A549 (cell line): ENCODE measurements at regions not wholly inside any gene's neighbourhood (a gene's known extent, or its start where the extent isn't known, plus 50 kb on each side); places are given as distances from the start of the nearest gene placed in this dataset.

Experiments
- CEBPB ChIP-seq, 2 experiments: fragments of >200 bp in 1 of 2; sonication (Bioruptor Twin) in 1 of 2; formaldehyde crosslinking in 1 of 2; IDR thresholded peaks; 2 replicates each; pipeline ENCODE4 v1.6.1; 2012 to 2016
- CHD2 ChIP-seq: fragments of 150-350 bp; IDR thresholded peaks from 2 replicates; pipeline ENCODE4 v1.6.1; 2014; ENCODE audit warnings: low read length; ENCODE audit not compliant: partially characterized antibody
- EHMT2 ChIP-seq: fragments of 200-600 bp; sonication (generic); IDR thresholded peaks from 2 replicates; pipeline ENCODE4 v1.6.1; 2016; ENCODE audit warnings: antibody characterized with exemption, low read depth, mild to moderate bottlenecking, moderate library complexity
- MAZ ChIP-seq: fragments of 150-350 bp; IDR thresholded peaks from 2 replicates; pipeline ENCODE4 v1.6.1; 2014; ENCODE audit warnings: antibody characterized with exemption, low read depth, low read length, borderline replicate concordance
- POLR2A ChIP-seq: IDR thresholded peaks from 2 replicates; pipeline ENCODE4 v1.6.1; 2012; ENCODE audit warnings: mild to moderate bottlenecking, low read length
- RARB ChIP-seq: fragments of 250-450 bp; sonication (Bioruptor Pico); IDR thresholded peaks from 2 replicates; pipeline ENCODE4 v1.8.0; 2021; ENCODE audit warnings: mild to moderate bottlenecking, moderate library complexity
- SREBF2 ChIP-seq: fragments of 450-650 bp; IDR thresholded peaks from 2 replicates; pipeline ENCODE4 v1.6.1; 2014; ENCODE audit warnings: mild to moderate bottlenecking, moderate library complexity
- TF ChIP-seq, protein P1 (sequence below): fragments of >200 bp; sonication (Bioruptor Twin); formaldehyde crosslinking; IDR thresholded peaks from 3 replicates; pipeline ENCODE4 v1.5.1; 2016
- TF ChIP-seq, protein P2 (sequence below): IDR thresholded peaks from 2 replicates; pipeline ENCODE4 v1.6.1; 2012

DNA sequence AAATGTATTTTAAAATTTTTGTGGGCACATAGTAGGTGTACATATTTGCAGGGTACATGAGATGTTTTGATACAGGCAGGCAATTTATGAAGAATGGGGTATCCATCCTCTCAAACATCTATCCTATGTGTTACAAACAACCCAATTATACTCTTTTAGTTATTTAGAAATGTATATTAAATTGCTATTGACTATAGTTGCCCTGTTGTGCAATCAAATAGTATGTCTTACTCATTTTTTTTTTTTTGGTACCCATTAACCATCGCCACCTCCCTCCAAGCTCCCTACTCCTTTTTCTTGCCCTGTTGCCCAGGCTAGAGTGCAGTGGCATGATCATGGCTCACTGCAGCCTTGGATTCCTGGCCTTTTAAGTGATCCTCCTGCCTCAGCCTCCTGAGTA, 128.1 kb downstream of the BAMBI start:
- TF ChIP-seq POLR2A (no peak), MAZ (no peak), CEBPB (IDR thresholded peaks at IDR 0.05) (peak in 1 of 2 experiments; percentile 27; a peak in 1 of 4 replicates), RARB (no peak), EHMT2 (no peak), CHD2 (no peak), SREBF2 (no peak)
- TF ChIP-seq, protein P1, sequence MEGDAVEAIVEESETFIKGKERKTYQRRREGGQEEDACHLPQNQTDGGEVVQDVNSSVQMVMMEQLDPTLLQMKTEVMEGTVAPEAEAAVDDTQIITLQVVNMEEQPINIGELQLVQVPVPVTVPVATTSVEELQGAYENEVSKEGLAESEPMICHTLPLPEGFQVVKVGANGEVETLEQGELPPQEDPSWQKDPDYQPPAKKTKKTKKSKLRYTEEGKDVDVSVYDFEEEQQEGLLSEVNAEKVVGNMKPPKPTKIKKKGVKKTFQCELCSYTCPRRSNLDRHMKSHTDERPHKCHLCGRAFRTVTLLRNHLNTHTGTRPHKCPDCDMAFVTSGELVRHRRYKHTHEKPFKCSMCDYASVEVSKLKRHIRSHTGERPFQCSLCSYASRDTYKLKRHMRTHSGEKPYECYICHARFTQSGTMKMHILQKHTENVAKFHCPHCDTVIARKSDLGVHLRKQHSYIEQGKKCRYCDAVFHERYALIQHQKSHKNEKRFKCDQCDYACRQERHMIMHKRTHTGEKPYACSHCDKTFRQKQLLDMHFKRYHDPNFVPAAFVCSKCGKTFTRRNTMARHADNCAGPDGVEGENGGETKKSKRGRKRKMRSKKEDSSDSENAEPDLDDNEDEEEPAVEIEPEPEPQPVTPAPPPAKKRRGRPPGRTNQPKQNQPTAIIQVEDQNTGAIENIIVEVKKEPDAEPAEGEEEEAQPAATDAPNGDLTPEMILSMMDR: no peak
- TF ChIP-seq, protein P2, sequence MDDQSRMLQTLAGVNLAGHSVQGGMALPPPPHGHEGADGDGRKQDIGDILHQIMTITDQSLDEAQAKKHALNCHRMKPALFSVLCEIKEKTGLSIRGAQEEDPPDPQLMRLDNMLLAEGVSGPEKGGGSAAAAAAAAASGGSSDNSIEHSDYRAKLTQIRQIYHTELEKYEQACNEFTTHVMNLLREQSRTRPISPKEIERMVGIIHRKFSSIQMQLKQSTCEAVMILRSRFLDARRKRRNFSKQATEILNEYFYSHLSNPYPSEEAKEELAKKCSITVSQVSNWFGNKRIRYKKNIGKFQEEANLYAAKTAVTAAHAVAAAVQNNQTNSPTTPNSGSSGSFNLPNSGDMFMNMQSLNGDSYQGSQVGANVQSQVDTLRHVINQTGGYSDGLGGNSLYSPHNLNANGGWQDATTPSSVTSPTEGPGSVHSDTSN: no peak
